Mucosa of gallbladder (tissue), 1 donor: ENCODE measurements at regions not wholly inside any gene's neighbourhood (a gene's known extent, or its start where the extent isn't known, plus 50 kb on each side); places are given as distances from the start of the nearest gene placed in this dataset.

ENCODE experiments used
- DNase-seq: peaks from one replicate; pipeline ENCODE4 v3.0.0-alpha.2; 2020; ENCODE audit warnings: low spot score
- donor health status: DM: no; HTN: no; CAD: no.

DNA sequence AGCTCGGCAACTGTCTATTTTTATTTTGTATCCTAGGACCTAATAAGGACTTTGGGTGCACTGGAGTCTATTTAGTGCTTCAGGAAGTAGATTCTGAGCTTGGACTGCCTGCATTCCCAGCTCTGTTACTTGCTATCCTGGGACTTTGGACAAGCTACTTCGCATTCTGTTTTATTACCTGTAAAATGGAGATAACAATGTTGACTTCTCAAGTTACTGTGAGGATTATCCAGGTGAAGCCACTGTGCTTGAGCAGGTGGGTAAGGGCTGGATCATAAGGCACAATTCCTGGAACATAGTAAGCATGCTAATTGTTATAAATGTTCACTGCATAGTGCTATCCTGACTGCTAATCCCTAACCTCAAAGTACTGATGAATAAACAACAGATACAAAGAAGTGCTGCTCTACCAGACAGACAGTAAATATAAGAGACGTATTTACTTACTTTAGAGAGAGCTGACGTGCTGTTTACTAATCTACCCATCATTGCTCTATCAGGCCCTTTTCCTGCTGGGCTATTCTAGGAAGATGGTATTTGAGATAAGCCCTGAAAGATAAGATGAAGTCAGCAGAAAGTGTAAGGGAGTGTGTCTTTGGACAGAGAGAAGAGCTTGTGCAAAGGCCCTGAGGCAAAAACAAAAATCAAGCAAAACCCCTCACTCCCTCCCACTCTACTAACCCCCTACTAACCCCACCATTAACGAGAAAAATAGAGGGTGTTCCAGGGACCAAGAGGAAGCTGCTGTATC lies 50.8 kb upstream of the FLT1 start:
- DNase-seq = no peak
